Type B pancreatic cell (in vitro differentiated cells): ENCODE measurements at regions not wholly inside any gene's neighbourhood (a gene's known extent, or its start where the extent isn't known, plus 50 kb on each side); places are given as distances from the start of the nearest gene placed in this dataset.

Experiments used
- DNase-seq: peaks from one replicate; pipeline ENCODE4 v3.0.0; 2021; ENCODE audit warnings: mixed read lengths; ENCODE audit not compliant: unreplicated experiment; ENCODE audit errors: extremely low spot score
- H3K27ac Mint-ChIP-seq: 2 replicates; pipeline ENCODE4 v1.8.0; 2021; ENCODE audit warnings: mild to moderate bottlenecking, mixed read lengths
- H3K27me3 Mint-ChIP-seq: 2 replicates; pipeline ENCODE4 v1.8.0; 2021; ENCODE audit warnings: mixed read lengths
- H3K36me3 Mint-ChIP-seq: 2 replicates; pipeline ENCODE4 v1.8.0; 2021; ENCODE audit warnings: mixed read lengths
- H3K4me1 Mint-ChIP-seq: one replicate; pipeline ENCODE4 v1.8.0; 2021; ENCODE audit warnings: mixed read lengths; ENCODE audit not compliant: unreplicated experiment
- H3K4me3 Mint-ChIP-seq: 2 replicates; pipeline ENCODE4 v1.8.0; 2021; ENCODE audit warnings: mild to moderate bottlenecking, mixed read lengths
- H3K9me3 Mint-ChIP-seq: 2 replicates; pipeline ENCODE4 v1.8.0; 2021; ENCODE audit warnings: mixed read lengths
- CTCF ChIP-seq: fragments of 200-600 bp; sonication (generic); conservative IDR thresholded peaks from 2 replicates; pipeline ENCODE4 v1.5.0; 2021; ENCODE audit warnings: antibody characterized with exemption, mild to moderate bottlenecking

GRCh38 chr11:26943636-26944035 is 50.3 kb upstream of the FIBIN start:
- Mint-ChIP-seq H3K27ac (no peak overlapping the region), H3K4me3 (no peak overlapping the region), H3K9me3 (peaks cover 9% of the 10 kb centered on the region), H3K36me3 (no peaks in the 10 kb centered on the region), H3K4me1 (no peaks in the 10 kb centered on the region), H3K27me3 (peaks cover 16% of the 10 kb centered on the region)
- TF ChIP-seq CTCF, result no peak
- DNase-seq, result no peak
